ENCODE measurements at regions not wholly inside any gene's neighbourhood (a gene's known extent, or its start where the extent isn't known, plus 50 kb on each side); places are given as distances from the start of the nearest gene placed in this dataset.
"Not testable (repeated sequence)": the region's sequence is repeated elsewhere in the genome, so short reads cannot be mapped to it uniquely, and the experiment has no call there.

GRCh38 chr7:32638479-32639121 is 143.3 kb downstream of the AVL9 start:
- TF ChIP-seq, protein P1, sequence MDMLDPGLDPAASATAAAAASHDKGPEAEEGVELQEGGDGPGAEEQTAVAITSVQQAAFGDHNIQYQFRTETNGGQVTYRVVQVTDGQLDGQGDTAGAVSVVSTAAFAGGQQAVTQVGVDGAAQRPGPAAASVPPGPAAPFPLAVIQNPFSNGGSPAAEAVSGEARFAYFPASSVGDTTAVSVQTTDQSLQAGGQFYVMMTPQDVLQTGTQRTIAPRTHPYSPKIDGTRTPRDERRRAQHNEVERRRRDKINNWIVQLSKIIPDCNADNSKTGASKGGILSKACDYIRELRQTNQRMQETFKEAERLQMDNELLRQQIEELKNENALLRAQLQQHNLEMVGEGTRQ (IDR thresholded peaks at IDR 0.05; ENCODE audit: borderline replicate concordance, low read depth, low read length) = not testable (repeated sequence)
- TF ChIP-seq, protein P2, sequence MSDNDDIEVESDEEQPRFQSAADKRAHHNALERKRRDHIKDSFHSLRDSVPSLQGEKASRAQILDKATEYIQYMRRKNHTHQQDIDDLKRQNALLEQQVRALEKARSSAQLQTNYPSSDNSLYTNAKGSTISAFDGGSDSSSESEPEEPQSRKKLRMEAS (IDR thresholded peaks at IDR 0.05; ENCODE audit: low read depth) = not testable (repeated sequence)
- TF ChIP-seq NRF1 (IDR thresholded peaks at IDR 0.05; ENCODE audit: low read depth, low read length) = not testable (repeated sequence)
